Astrocyte (in vitro differentiated cells and primary cell): ENCODE measurements at regions not wholly inside any gene's neighbourhood (a gene's known extent, or its start where the extent isn't known, plus 50 kb on each side); places are given as distances from the start of the nearest gene placed in this dataset.

Experiments used
- EZH2 ChIP-seq: IDR thresholded peaks from 2 replicates; pipeline ENCODE4 v1.6.1; 2012; ENCODE audit warnings: mild to moderate bottlenecking, low read length, inconsistent platforms; ENCODE audit not compliant: insufficient read depth
- TF ChIP-seq, protein P1 (sequence below): IDR thresholded peaks from 2 replicates; pipeline ENCODE4 v1.5.1; 2011; ENCODE audit warnings: low read depth, mild to moderate bottlenecking, inconsistent platforms, low read length, moderate library complexity; ENCODE audit not compliant: insufficient read depth

DNA sequence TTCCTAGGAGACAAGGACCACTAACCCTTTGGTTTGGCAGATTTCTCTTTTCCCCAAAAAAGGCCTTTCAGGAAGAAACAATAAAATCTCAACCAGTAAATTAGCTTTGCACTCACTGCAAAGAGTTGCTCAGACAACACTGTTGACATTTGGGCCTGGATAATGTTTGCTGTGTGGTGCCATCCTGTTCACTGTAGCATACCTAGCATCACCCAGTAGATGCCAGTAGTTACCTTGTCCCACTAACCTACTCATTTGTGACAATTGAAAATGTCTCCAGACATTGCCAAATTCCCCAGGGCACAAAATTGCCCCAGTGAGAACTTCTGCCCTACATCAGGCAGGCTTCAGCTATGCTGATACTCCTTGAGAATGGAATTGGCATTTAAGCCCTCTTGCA lies 177.0 kb upstream of the ERCC4 start:
- TF ChIP-seq, protein P1, sequence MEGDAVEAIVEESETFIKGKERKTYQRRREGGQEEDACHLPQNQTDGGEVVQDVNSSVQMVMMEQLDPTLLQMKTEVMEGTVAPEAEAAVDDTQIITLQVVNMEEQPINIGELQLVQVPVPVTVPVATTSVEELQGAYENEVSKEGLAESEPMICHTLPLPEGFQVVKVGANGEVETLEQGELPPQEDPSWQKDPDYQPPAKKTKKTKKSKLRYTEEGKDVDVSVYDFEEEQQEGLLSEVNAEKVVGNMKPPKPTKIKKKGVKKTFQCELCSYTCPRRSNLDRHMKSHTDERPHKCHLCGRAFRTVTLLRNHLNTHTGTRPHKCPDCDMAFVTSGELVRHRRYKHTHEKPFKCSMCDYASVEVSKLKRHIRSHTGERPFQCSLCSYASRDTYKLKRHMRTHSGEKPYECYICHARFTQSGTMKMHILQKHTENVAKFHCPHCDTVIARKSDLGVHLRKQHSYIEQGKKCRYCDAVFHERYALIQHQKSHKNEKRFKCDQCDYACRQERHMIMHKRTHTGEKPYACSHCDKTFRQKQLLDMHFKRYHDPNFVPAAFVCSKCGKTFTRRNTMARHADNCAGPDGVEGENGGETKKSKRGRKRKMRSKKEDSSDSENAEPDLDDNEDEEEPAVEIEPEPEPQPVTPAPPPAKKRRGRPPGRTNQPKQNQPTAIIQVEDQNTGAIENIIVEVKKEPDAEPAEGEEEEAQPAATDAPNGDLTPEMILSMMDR, result no peak
- no peak for TF ChIP-seq EZH2
